PC-9 (cell line): ENCODE measurements at regions not wholly inside any gene's neighbourhood (a gene's known extent, or its start where the extent isn't known, plus 50 kb on each side); places are given as distances from the start of the nearest gene placed in this dataset.

ENCODE experiments used
- BruUV-seq: library from RNA; stranded (reverse); fragments of 400-500 nt; replicated peaks from 2 replicates; lab custom pipeline; 2021; lab: Mats Ljungman, UMichigan
- CTCF ChIA-PET: fragments of 300-600 bp; sonication (Branson Sonifier 250); formaldehyde crosslinking; loops from one replicate; lab custom pipeline; 2022; ENCODE audit warnings: antibody characterized with exemption; lab: Charles Lee
- POLR2A ChIA-PET: fragments of 300-600 bp; sonication (Branson Sonifier 250); formaldehyde crosslinking; loops from one replicate; lab custom pipeline; 2022; ENCODE audit warnings: antibody characterized with exemption; ENCODE audit not compliant: unreplicated experiment; lab: Charles Lee
- DNase-seq, 2 experiments: peaks; one replicate each; pipeline versions ENCODE4 v3.0.0 to v3.0.0-alpha.2; 2015 to 2022; ENCODE audit warnings: mixed read lengths in 1 of 2
- H2AFZ ChIP-seq: fragments of 200-600 bp; sonication (generic); 2 replicates; pipeline ENCODE4 v1.8.1; 2017; ENCODE audit warnings: antibody characterized with exemption
- H3F3A ChIP-seq: fragments of 200-600 bp; sonication (generic); 2 replicates; pipeline ENCODE4 v1.8.1; 2017; ENCODE audit warnings: antibody characterized with exemption, mild to moderate bottlenecking, low read depth; ENCODE audit not compliant: insufficient read depth
- H3K27ac ChIP-seq: fragments of 200-600 bp; sonication (generic); 2 replicates; pipeline ENCODE4 v1.6.1; 2016; ENCODE audit warnings: mixed run types
- H3K27me3 ChIP-seq: fragments of 200-600 bp; sonication (generic); 2 replicates; pipeline ENCODE4 v1.6.1; 2016; ENCODE audit warnings: low read depth, mixed run types; ENCODE audit not compliant: insufficient read depth
- H3K36me3 ChIP-seq: fragments of 200-600 bp; sonication (generic); 2 replicates; pipeline ENCODE4 v1.6.1; 2016; ENCODE audit warnings: low read depth, mixed run types
- H3K4me1 ChIP-seq: fragments of 200-600 bp; sonication (generic); replicated peaks from 2 replicates; pipeline ENCODE4 v1.6.1; 2016; ENCODE audit warnings: mixed run types; ENCODE audit not compliant: insufficient read depth
- H3K4me2 ChIP-seq: fragments of 200-600 bp; sonication (generic); 2 replicates; pipeline ENCODE4 v1.6.1; 2017; ENCODE audit warnings: mixed run types
- H3K4me3 ChIP-seq: fragments of 200-600 bp; sonication (generic); 2 replicates; pipeline ENCODE4 v1.6.1; 2016; ENCODE audit warnings: mixed run types
- H3K79me2 ChIP-seq: fragments of 200-600 bp; sonication (generic); 2 replicates; pipeline ENCODE4 v1.6.1; 2017; ENCODE audit warnings: low read depth, mixed run types
- H3K9me2 ChIP-seq: fragments of 200-600 bp; sonication (generic); 2 replicates; pipeline ENCODE4 v1.8.1; 2017; ENCODE audit warnings: mild to moderate bottlenecking; ENCODE audit not compliant: insufficient read depth
- H3K9me3 ChIP-seq: fragments of 200-600 bp; sonication (generic); 2 replicates; pipeline ENCODE4 v1.8.1; 2016; ENCODE audit warnings: low read depth; ENCODE audit not compliant: insufficient read depth
- H4K20me1 ChIP-seq: fragments of 200-600 bp; sonication (generic); 2 replicates; pipeline ENCODE4 v1.8.1; 2017; ENCODE audit not compliant: insufficient read depth
- CTCF ChIP-seq: fragments of 200-600 bp; sonication (generic); conservative IDR thresholded peaks from 2 replicates; pipeline ENCODE4 v1.6.1; 2017; ENCODE audit warnings: mixed run types, antibody characterized with exemption, mild to moderate bottlenecking, moderate library complexity
- EZH2 ChIP-seq: fragments of 200-600 bp; sonication (generic); IDR thresholded peaks from 2 replicates; pipeline ENCODE4 v1.8.0; 2017; ENCODE audit warnings: antibody characterized with exemption, low read depth
- intact Hi-C: fragments of 100-400 bp; cut with micrococcal nuclease; formaldehyde crosslinking; loops from one replicate; pipeline ENCODE4 v1.10.0; 2022; ENCODE audit not compliant: unreplicated experiment

- intact Hi-C loops = loop anchor here (5.0 kb wide), 1 partner anchor 59 kb away; no protein-coding TSS in a partner anchor
- BruUV-seq = no TSS peak
- ChIA-PET POLR2A (no interaction called here), CTCF (no interaction called here)
- DNase-seq = no peak
- no peaks in the 10 kb centered on the region for H4K20me1 ChIP-seq
- H3K27me3 ChIP-seq = no peaks in the 10 kb centered on the region
- H3K9me2 ChIP-seq = peaks cover 4% of the 10 kb centered on the region; the same call in 1 of the 2 replicates
- H3K79me2 ChIP-seq = no peaks in the 10 kb centered on the region
- TF ChIP-seq CTCF (no peak), EZH2 (no peak)
- H3K4me2 ChIP-seq = no peak overlapping the region
- H3K4me1 ChIP-seq = peaks cover 23% of the 10 kb centered on the region; the same call in 1 of the 2 replicates
- H3K4me3 ChIP-seq = no peak overlapping the region
- no peak overlapping the region for H3K27ac ChIP-seq
- no peak overlapping the region for H2AFZ ChIP-seq
- no peaks in the 10 kb centered on the region for H3K36me3 ChIP-seq
- no peaks in the 10 kb centered on the region for H3K9me3 ChIP-seq
- no peaks in the 10 kb centered on the region for H3F3A ChIP-seq
Measured at GRCh38 chr3:23038471-23038870, 164.7 kb upstream of the UBE2E2 start.

GRCh38 chr3:23041918-23042696 is 161.0 kb upstream of the UBE2E2 start:
- Histone ChIP-seq H3F3A (no peaks in the 10 kb centered on the region), H4K20me1 (no peaks in the 10 kb centered on the region), H3K4me2 (no peak overlapping the region), H3K9me3 (peaks cover 4% of the 10 kb centered on the region; the same call in 1 of the 2 replicates), H3K4me1 (peaks cover 13% of the 10 kb centered on the region; the same call in 1 of the 2 replicates), H3K9me2 (peaks cover 4% of the 10 kb centered on the region; the same call in 1 of the 2 replicates), H3K79me2 (no peaks in the 10 kb centered on the region), H3K4me3 (no peak overlapping the region), H3K36me3 (no peaks in the 10 kb centered on the region), H2AFZ (no peak overlapping the region), H3K27me3 (no peaks in the 10 kb centered on the region), H3K27ac (no peak overlapping the region)
- intact Hi-C loops = loop anchor here (1.0 to 5.0 kb wide), 3 partner anchors 24 to 80 kb away; no protein-coding TSS in a partner anchor
- DNase-seq = peak; percentile 43 to 48
- CTCF ChIA-PET = no interaction called here
- TSS peak; percentile 39 for BruUV-seq
- TF ChIP-seq EZH2 = no peak
- TF ChIP-seq CTCF = no peak
- POLR2A ChIA-PET = no interaction called here

GRCh38 chr3:23044463-23044862 is 158.7 kb upstream of the UBE2E2 start:
- no peak overlapping the region for H2AFZ ChIP-seq
- no peaks in the 10 kb centered on the region for H3K36me3 ChIP-seq
- ChIA-PET CTCF (no interaction called here), POLR2A (no interaction called here)
- H3K79me2 ChIP-seq = no peaks in the 10 kb centered on the region
- peaks cover 13% of the 10 kb centered on the region; the same call in 1 of the 2 replicates for H3K4me1 ChIP-seq
- no TSS peak for BruUV-seq
- no peaks in the 10 kb centered on the region for H3K27me3 ChIP-seq
- intact Hi-C loops = loop anchor here (5.0 kb wide), 1 partner anchor 82 kb away; no protein-coding TSS in a partner anchor
- TF ChIP-seq EZH2 = no peak
- TF ChIP-seq CTCF = no peak
- no peak overlapping the region for H3K27ac ChIP-seq
- H3K4me3 ChIP-seq = no peak overlapping the region
- H3K4me2 ChIP-seq = no peak overlapping the region
- peaks cover 7% of the 10 kb centered on the region; the same call in 1 of the 2 replicates for H3K9me3 ChIP-seq
- no peaks in the 10 kb centered on the region for H3F3A ChIP-seq
- H4K20me1 ChIP-seq = no peaks in the 10 kb centered on the region
- no peak for DNase-seq
- peaks cover 4% of the 10 kb centered on the region; the same call in 1 of the 2 replicates for H3K9me2 ChIP-seq
